ENCODE measurements at regions not wholly inside any gene's neighbourhood (a gene's known extent, or its start where the extent isn't known, plus 50 kb on each side); places are given as distances from the start of the nearest gene placed in this dataset.

- TF ChIP-seq CTCF (IDR thresholded peaks at IDR 0.05) = no peak
- no peak for TF ChIP-seq POLR2A (IDR thresholded peaks at IDR 0.05)
These were observed 491.7 kb upstream of the SLC10A2 start for GRCh38 chr13:103557878-103558277.
